Neural cell (in vitro differentiated cells): ENCODE measurements at regions not wholly inside any gene's neighbourhood (a gene's known extent, or its start where the extent isn't known, plus 50 kb on each side); places are given as distances from the start of the nearest gene placed in this dataset.

Experiments used
- H2AFZ ChIP-seq: fragments of 200-600, 300-800 bp; sonication (generic), shearing (Covaris generic); 2 replicates; pipeline ENCODE4 v1.6.0; 2014; ENCODE audit warnings: low read depth, mild to moderate bottlenecking, antibody characterized with exemption, low read length, moderate library complexity
- H3F3A ChIP-seq: fragments of 200-600 bp; shearing (Covaris generic); 2 replicates; pipeline ENCODE4 v1.6.1; 2016; ENCODE audit warnings: mild to moderate bottlenecking, moderate library complexity, mixed read lengths, antibody characterized with exemption, low read length; ENCODE audit not compliant: insufficient read depth, poor library complexity, severe bottlenecking
- H3K27ac ChIP-seq: fragments of 200-600, 300-800 bp; sonication (generic), shearing (Covaris generic); 2 replicates; pipeline ENCODE4 v1.5.1; 2014; ENCODE audit warnings: mild to moderate bottlenecking, low read length, moderate library complexity
- H3K27me3 ChIP-seq: fragments of 300-800, 200-600 bp; sonication (generic), shearing (Covaris generic); 2 replicates; pipeline ENCODE4 v1.6.0; 2014; ENCODE audit warnings: mild to moderate bottlenecking, low read depth, low read length, moderate library complexity; ENCODE audit not compliant: insufficient read depth
- H3K36me3 ChIP-seq: fragments of 300-800, 200-600 bp; sonication (generic), shearing (Covaris generic); 2 replicates; pipeline ENCODE4 v1.5.1; 2014; ENCODE audit warnings: mild to moderate bottlenecking, antibody characterized with exemption, low read length, moderate library complexity; ENCODE audit not compliant: insufficient read depth
- H3K4me2 ChIP-seq: fragments of 300-800, 200-600 bp; sonication (generic), shearing (Covaris generic); 2 replicates; pipeline ENCODE4 v1.6.0; 2014; ENCODE audit warnings: mild to moderate bottlenecking, low read length
- H3K4me3 ChIP-seq: fragments of 300-800, 200-600 bp; sonication (generic), shearing (Covaris generic); 2 replicates; pipeline ENCODE4 v1.5.1; 2014; ENCODE audit warnings: mild to moderate bottlenecking, low read length, moderate library complexity
- H3K79me2 ChIP-seq: fragments of 200-600 bp; shearing (Covaris generic); replicated peaks from 2 replicates; pipeline ENCODE4 v1.6.0; 2014; ENCODE audit warnings: mild to moderate bottlenecking, low read length, moderate library complexity; ENCODE audit not compliant: insufficient read depth
- H3K9ac ChIP-seq: fragments of 300-800, 200-600 bp; sonication (generic), shearing (Covaris generic); 2 replicates; pipeline ENCODE4 v1.6.1; 2016; ENCODE audit warnings: mild to moderate bottlenecking, low read length, mixed read lengths
- H3K9me2 ChIP-seq: fragments of 200-600 bp; shearing (Covaris generic); 2 replicates; pipeline ENCODE4 v1.6.1; 2016; ENCODE audit warnings: mild to moderate bottlenecking, low read length, mixed read lengths; ENCODE audit not compliant: insufficient read depth
- H3K9me3 ChIP-seq: fragments of 200-600, 300-800 bp; sonication (generic), shearing (Covaris generic); 2 replicates; pipeline ENCODE4 v1.6.1; 2016; ENCODE audit warnings: mild to moderate bottlenecking, mixed run types, low read length, moderate library complexity, mixed read lengths
- H4K20me1 ChIP-seq: fragments of 200-600 bp; shearing (Covaris generic); 2 replicates; pipeline ENCODE4 v1.6.1; 2016; ENCODE audit warnings: mild to moderate bottlenecking, mixed run types; ENCODE audit not compliant: insufficient read depth
- EP300 ChIP-seq: fragments of 450-650 bp; conservative IDR thresholded peaks from 2 replicates; pipeline ENCODE4 v1.6.1; 2014; ENCODE audit warnings: antibody characterized with exemption, mild to moderate bottlenecking, moderate library complexity; ENCODE audit not compliant: poor library complexity, severe bottlenecking
- EZH2 ChIP-seq: fragments of 200-600, 300-800 bp; shearing (Covaris generic), sonication (generic); IDR thresholded peaks from 2 replicates; pipeline ENCODE4 v1.6.1; 2014; ENCODE audit warnings: antibody characterized with exemption, low read length, borderline replicate concordance, mild to moderate bottlenecking; ENCODE audit not compliant: insufficient read depth, poor library complexity, severe bottlenecking
- MXI1 ChIP-seq: fragments of 450-650 bp; conservative IDR thresholded peaks from 2 replicates; pipeline ENCODE4 v1.6.1; 2014; ENCODE audit warnings: antibody characterized with exemption, mild to moderate bottlenecking; ENCODE audit not compliant: poor library complexity, severe bottlenecking
- POLR2AphosphoS5 ChIP-seq: IDR thresholded peaks from 2 replicates; pipeline ENCODE4 v1.6.1; 2012
- RAD21 ChIP-seq: fragments of 450-650 bp; conservative IDR thresholded peaks from 2 replicates; pipeline ENCODE4 v1.6.1; 2014; ENCODE audit warnings: antibody characterized with exemption, mild to moderate bottlenecking, moderate library complexity
- REST ChIP-seq: IDR thresholded peaks from 2 replicates; pipeline ENCODE4 v1.6.1; 2012; ENCODE audit warnings: borderline replicate concordance
- SMC3 ChIP-seq: fragments of 450-650 bp; conservative IDR thresholded peaks from 2 replicates; pipeline ENCODE4 v1.6.1; 2014; ENCODE audit warnings: antibody characterized with exemption, mild to moderate bottlenecking, moderate library complexity; ENCODE audit not compliant: poor library complexity
- TAF1 ChIP-seq: IDR thresholded peaks from 2 replicates; pipeline ENCODE4 v1.6.1; 2012; ENCODE audit warnings: low read depth
- TF ChIP-seq, protein P1 (sequence below): fragments of 450-650 bp; IDR thresholded peaks from 2 replicates; pipeline ENCODE4 v1.5.1; 2014; ENCODE audit warnings: antibody characterized with exemption, mild to moderate bottlenecking, moderate library complexity; ENCODE audit not compliant: poor library complexity, severe bottlenecking

GRCh38 chr5:135124724-135125123, 90.7 kb upstream of the PITX1 start:
- no peak overlapping the region for H3K9ac ChIP-seq
- H3K36me3 ChIP-seq, result no peaks in the 10 kb centered on the region
- no peaks in the 10 kb centered on the region for H3K79me2 ChIP-seq
- no peaks in the 10 kb centered on the region for H3K27me3 ChIP-seq
- H3K27ac ChIP-seq, result no peak overlapping the region
- TF ChIP-seq EZH2, result no peak
- no peak for TF ChIP-seq EP300
- TF ChIP-seq, protein P1, sequence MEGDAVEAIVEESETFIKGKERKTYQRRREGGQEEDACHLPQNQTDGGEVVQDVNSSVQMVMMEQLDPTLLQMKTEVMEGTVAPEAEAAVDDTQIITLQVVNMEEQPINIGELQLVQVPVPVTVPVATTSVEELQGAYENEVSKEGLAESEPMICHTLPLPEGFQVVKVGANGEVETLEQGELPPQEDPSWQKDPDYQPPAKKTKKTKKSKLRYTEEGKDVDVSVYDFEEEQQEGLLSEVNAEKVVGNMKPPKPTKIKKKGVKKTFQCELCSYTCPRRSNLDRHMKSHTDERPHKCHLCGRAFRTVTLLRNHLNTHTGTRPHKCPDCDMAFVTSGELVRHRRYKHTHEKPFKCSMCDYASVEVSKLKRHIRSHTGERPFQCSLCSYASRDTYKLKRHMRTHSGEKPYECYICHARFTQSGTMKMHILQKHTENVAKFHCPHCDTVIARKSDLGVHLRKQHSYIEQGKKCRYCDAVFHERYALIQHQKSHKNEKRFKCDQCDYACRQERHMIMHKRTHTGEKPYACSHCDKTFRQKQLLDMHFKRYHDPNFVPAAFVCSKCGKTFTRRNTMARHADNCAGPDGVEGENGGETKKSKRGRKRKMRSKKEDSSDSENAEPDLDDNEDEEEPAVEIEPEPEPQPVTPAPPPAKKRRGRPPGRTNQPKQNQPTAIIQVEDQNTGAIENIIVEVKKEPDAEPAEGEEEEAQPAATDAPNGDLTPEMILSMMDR, result no peak
- TF ChIP-seq TAF1, result no peak
- H3K4me2 ChIP-seq, result no peak overlapping the region
- no peaks in the 10 kb centered on the region for H4K20me1 ChIP-seq
- no peak overlapping the region for H3K4me3 ChIP-seq
- no peaks in the 10 kb centered on the region for H3K9me3 ChIP-seq
- no peaks in the 10 kb centered on the region for H3F3A ChIP-seq
- H2AFZ ChIP-seq, result no peak overlapping the region
- H3K9me2 ChIP-seq, result no peaks in the 10 kb centered on the region

DNA sequence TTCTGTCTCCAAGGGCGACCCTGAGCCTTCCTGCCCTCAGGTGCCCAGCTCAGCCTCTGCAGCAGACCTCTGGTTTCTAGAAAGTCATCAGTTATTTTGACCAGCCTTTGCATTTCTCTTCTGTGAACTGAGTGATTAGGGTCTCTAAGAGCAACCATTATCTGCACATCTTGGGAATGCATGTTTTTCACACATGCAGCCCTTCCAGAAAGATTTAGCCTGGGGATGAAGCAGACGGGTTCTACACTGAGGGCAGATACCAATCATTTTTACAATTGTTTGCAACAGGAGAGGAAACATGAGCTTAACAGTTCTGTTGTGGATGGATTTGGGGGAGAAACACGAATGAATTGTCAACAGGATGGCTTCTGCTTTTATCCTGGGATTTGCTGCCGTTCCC, 90.1 kb upstream of the PITX1 start:
- TF ChIP-seq TAF1, result no peak
- no peak for TF ChIP-seq EP300
- no peak for TF ChIP-seq REST
- TF ChIP-seq EZH2, result no peak
- TF ChIP-seq SMC3, result no peak
- no peak for TF ChIP-seq MXI1
- no peak for TF ChIP-seq POLR2AphosphoS5
- TF ChIP-seq RAD21, result no peak
- TF ChIP-seq, protein P1, result no peak
- no peak overlapping the region for H3K9ac ChIP-seq
- H3K4me3 ChIP-seq, result no peak overlapping the region
- H3K9me3 ChIP-seq, result no peaks in the 10 kb centered on the region
- H3K27me3 ChIP-seq, result no peaks in the 10 kb centered on the region
- H3F3A ChIP-seq, result no peaks in the 10 kb centered on the region
- H3K4me2 ChIP-seq, result no peak overlapping the region
- no peak overlapping the region for H2AFZ ChIP-seq
- no peaks in the 10 kb centered on the region for H3K9me2 ChIP-seq
- no peaks in the 10 kb centered on the region for H3K79me2 ChIP-seq
- H3K36me3 ChIP-seq, result no peaks in the 10 kb centered on the region
- H3K27ac ChIP-seq, result no peak overlapping the region
- no peaks in the 10 kb centered on the region for H4K20me1 ChIP-seq
